GM12878 (cell line): ENCODE measurements at regions not wholly inside any gene's neighbourhood (a gene's known extent, or its start where the extent isn't known, plus 50 kb on each side); places are given as distances from the start of the nearest gene placed in this dataset.

Experiments
- ATAC-seq: fragments of 200-7000 bp; cut with Tn5 transposase; 3 replicates; pipeline ENCODE4 v1.9.1; 2020; ENCODE audit warnings: mild to moderate bottlenecking, moderate library complexity
- BruUV-seq: library from RNA; stranded (reverse); fragments of 400-500 nt; replicated peaks from 2 replicates; lab custom pipeline; 2021; lab: Mats Ljungman, UMichigan
- CTCF ChIA-PET: fragments of 300-600 bp; sonication (Branson Sonifier 250); formaldehyde crosslinking; extraction: SDS; loops from one replicate; lab custom pipeline; 2021; ENCODE audit warnings: inconsistent platforms; lab: Yijun Ruan, JAX
- POLR2A ChIA-PET: fragments of 350-600 bp; formaldehyde crosslinking; extraction: SDS; loops from one replicate; lab custom pipeline; 2021; ENCODE audit warnings: inconsistent platforms; lab: Charles Lee
- RAD21 ChIA-PET: fragments of 300-600 bp; sonication (Branson Sonifier 250); formaldehyde crosslinking; loops from one replicate; lab custom pipeline; 2023; ENCODE audit warnings: antibody characterized with exemption; ENCODE audit not compliant: unreplicated experiment; lab: Charles Lee
- SMC1A ChIA-PET: fragments of 300-600 bp; sonication (Branson Sonifier 250); formaldehyde crosslinking; loops from one replicate; lab custom pipeline; 2023; ENCODE audit not compliant: unreplicated experiment, uncharacterized antibody; lab: Charles Lee
- DNase-seq: peaks from one replicate; pipeline ENCODE4 v3.0.0-alpha.2; 2011; ENCODE audit warnings: low read depth, low spot score
- FAIRE-seq: peaks from 3 replicates; lab custom pipeline; 2011; peaks lifted over from hg19 to GRCh38; lab: Jason Lieb, UNC
- H2AFZ ChIP-seq: 2 replicates; pipeline ENCODE4 v1.6.0; 2011; ENCODE audit warnings: low read depth, low read length, control low read depth; ENCODE audit not compliant: control insufficient read depth
- H3K27ac ChIP-seq: 2 replicates; pipeline ENCODE4 v1.5.1; 2011; ENCODE audit warnings: control low read depth; ENCODE audit not compliant: control insufficient read depth, insufficient read depth
- H3K27me3 ChIP-seq, 2 experiments: replicated peaks in 1 of 2; 2 replicates each; pipeline versions ENCODE4 v1.6.0 to v1.6.1; 2011; ENCODE audit warnings: low read length in 1 of 2; ENCODE audit not compliant: control insufficient read depth in 2 of 2, insufficient read depth in 2 of 2
- H3K36me3 ChIP-seq, 2 experiments: 2 replicates each; pipeline ENCODE4 v1.5.1; 2011; ENCODE audit warnings: low read length in 1 of 2; ENCODE audit not compliant: control insufficient read depth in 2 of 2, insufficient read depth in 2 of 2
- H3K4me1 ChIP-seq: 2 replicates; pipeline ENCODE4 v1.6.1; 2011; ENCODE audit warnings: mild to moderate bottlenecking, low read length, moderate library complexity, mixed read lengths; ENCODE audit not compliant: control insufficient read depth, insufficient read depth
- H3K4me2 ChIP-seq: 2 replicates; pipeline ENCODE4 v1.6.0; 2011; ENCODE audit warnings: control low read depth; ENCODE audit not compliant: control insufficient read depth, insufficient read depth
- H3K4me3 ChIP-seq: fragments of 200-600 bp; sonication (generic); 2 replicates; pipeline ENCODE4 v1.5.1; 2016
- H3K79me2 ChIP-seq: 2 replicates; pipeline ENCODE4 v1.6.0; 2011; ENCODE audit warnings: low read length; ENCODE audit not compliant: control insufficient read depth, insufficient read depth
- H3K9ac ChIP-seq: 2 replicates; pipeline ENCODE4 v1.8.0; 2011; ENCODE audit warnings: low read length, control low read depth, mixed read lengths; ENCODE audit not compliant: control insufficient read depth, insufficient read depth
- H3K9me3 ChIP-seq: replicated peaks from 3 replicates; pipeline ENCODE4 v1.5.1; 2011; ENCODE audit warnings: mild to moderate bottlenecking, low read length; ENCODE audit not compliant: control insufficient read depth, insufficient read depth
- H4K20me1 ChIP-seq: 2 replicates; pipeline ENCODE4 v1.6.0; 2011; ENCODE audit not compliant: control insufficient read depth, insufficient read depth
- BCL11A ChIP-seq: IDR thresholded peaks from 2 replicates; pipeline ENCODE4 v1.6.1; 2011; ENCODE audit warnings: low read depth, low read length
- CREB1 ChIP-seq: IDR thresholded peaks from 2 replicates; pipeline ENCODE4 v1.6.1; 2012; ENCODE audit warnings: low read depth, mild to moderate bottlenecking, inconsistent platforms
- JUNB ChIP-seq: IDR thresholded peaks from 2 replicates; pipeline ENCODE4 v1.6.1; 2016; ENCODE audit warnings: antibody characterized with exemption, mild to moderate bottlenecking
- MEF2B ChIP-seq: fragments of 450-650 bp; IDR thresholded peaks from 2 replicates; pipeline ENCODE4 v1.6.1; 2018; ENCODE audit warnings: mild to moderate bottlenecking, moderate library complexity; ENCODE audit not compliant: partially characterized antibody, poor library complexity, severe bottlenecking
- PAX8 ChIP-seq: fragments of 450-650 bp; IDR thresholded peaks from 2 replicates; pipeline ENCODE4 v1.6.1; 2017; ENCODE audit warnings: mild to moderate bottlenecking, moderate library complexity
- PML ChIP-seq: IDR thresholded peaks from 2 replicates; pipeline ENCODE4 v1.6.1; 2012; ENCODE audit warnings: low read length, inconsistent platforms
- RUNX3 ChIP-seq: IDR thresholded peaks from 2 replicates; pipeline ENCODE4 v1.6.1; 2012; ENCODE audit warnings: low read length, inconsistent platforms
- SMAD1 ChIP-seq: fragments of 450-650 bp; IDR thresholded peaks from 2 replicates; pipeline ENCODE4 v1.6.1; 2018; ENCODE audit warnings: mild to moderate bottlenecking, low read depth; ENCODE audit not compliant: partially characterized antibody
- SMARCA5 ChIP-seq: fragments of 450-650 bp; IDR thresholded peaks from 2 replicates; pipeline ENCODE4 v1.6.1; 2017; ENCODE audit warnings: mild to moderate bottlenecking
- ZBTB4 ChIP-seq: fragments of 450-650 bp; formaldehyde crosslinking; IDR thresholded peaks from 2 replicates; pipeline ENCODE4 v1.4.0; 2022; ENCODE audit warnings: mild to moderate bottlenecking, moderate library complexity
- WGBS: methylation state at CpG from one replicate; pipeline ENCODE4 v1.1.6; 2016; ENCODE audit warnings: low lambda C conversion rate; ENCODE audit not compliant: insufficient replicate concordance, insufficient coverage; ENCODE audit errors: missing lambda C conversion rate; 5-methylcytosine and 5-hydroxymethylcytosine counted together
- in situ Hi-C: fragments of 300-500 bp; cut with MboI; formaldehyde crosslinking; loops from 9 replicates; pipeline ENCODE4 v1.14.3; 2018; ENCODE audit warnings: mixed read lengths
- intact Hi-C: fragments of 100-400 bp; cut with micrococcal nuclease; formaldehyde crosslinking; loops from one replicate; pipeline ENCODE4 v1.14.2; 2022; ENCODE audit not compliant: unreplicated experiment
- TF ChIP-seq, protein P1 (sequence below): fragments of 450-650 bp; IDR thresholded peaks from 2 replicates; pipeline ENCODE4 v1.6.1; 2016; ENCODE audit warnings: mild to moderate bottlenecking

- Histone ChIP-seq H3K9ac (no peak overlapping the region), H3K79me2 (no peaks in the 10 kb centered on the region), H3K9me3 (no peaks in the 10 kb centered on the region), H3K4me1 (no peaks in the 10 kb centered on the region), H3K27ac (no peak overlapping the region), H3K4me3 (no peak overlapping the region), H4K20me1 (no peaks in the 10 kb centered on the region), H3K27me3 (no peaks in the 10 kb centered on the region), H3K36me3 (no peaks in the 10 kb centered on the region), H3K4me2 (no peak overlapping the region), H2AFZ (no peak overlapping the region)
- DNase-seq (no peak), FAIRE-seq (no peak), ATAC-seq (no peak)
- BruUV-seq: no TSS peak
- ChIA-PET CTCF (interaction anchor here (0.6 kb wide), 2 partner anchors 14 to 272 kb away, joined by 3 read pairs; no protein-coding TSS in a partner anchor), POLR2A (no interaction called here), RAD21 (no interaction called here), SMC1A (no interaction called here)
- in situ Hi-C loops: no loop called here
- intact Hi-C loops: no loop called here
- TF ChIP-seq RUNX3: no peak
- no peak for TF ChIP-seq CREB1
- TF ChIP-seq ZBTB4 (CRISPR knock-in tag): no peak
- 100% methylated on average over 1 of the region's 1 CpG for WGBS
Observed at GRCh38 chr2:173673640-173674039, 291.5 kb downstream of the SP3 start.

- no peaks in the 10 kb centered on the region for H3K4me1 ChIP-seq
- no peak overlapping the region for H2AFZ ChIP-seq
- TF ChIP-seq SMARCA5 (no peak), BCL11A (no peak), PAX8 (no peak), SMAD1 (no peak), JUNB (no peak), MEF2B (no peak), PML (no peak)
- TF ChIP-seq, protein P1, sequence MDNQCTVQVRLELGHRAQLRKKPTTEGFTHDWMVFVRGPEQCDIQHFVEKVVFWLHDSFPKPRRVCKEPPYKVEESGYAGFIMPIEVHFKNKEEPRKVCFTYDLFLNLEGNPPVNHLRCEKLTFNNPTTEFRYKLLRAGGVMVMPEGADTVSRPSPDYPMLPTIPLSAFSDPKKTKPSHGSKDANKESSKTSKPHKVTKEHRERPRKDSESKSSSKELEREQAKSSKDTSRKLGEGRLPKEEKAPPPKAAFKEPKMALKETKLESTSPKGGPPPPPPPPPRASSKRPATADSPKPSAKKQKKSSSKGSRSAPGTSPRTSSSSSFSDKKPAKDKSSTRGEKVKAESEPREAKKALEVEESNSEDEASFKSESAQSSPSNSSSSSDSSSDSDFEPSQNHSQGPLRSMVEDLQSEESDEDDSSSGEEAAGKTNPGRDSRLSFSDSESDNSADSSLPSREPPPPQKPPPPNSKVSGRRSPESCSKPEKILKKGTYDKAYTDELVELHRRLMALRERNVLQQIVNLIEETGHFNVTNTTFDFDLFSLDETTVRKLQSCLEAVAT: no peak
- TF ChIP-seq, all 136 proteins: peak for 0
- no peaks in the 10 kb centered on the region for H3K79me2 ChIP-seq
- H4K20me1 ChIP-seq: no peaks in the 10 kb centered on the region
- no peaks in the 10 kb centered on the region for H3K27me3 ChIP-seq
- no peak overlapping the region for H3K4me2 ChIP-seq
- FAIRE-seq (no peak), DNase-seq (no peak), ATAC-seq (no peak)
- no peaks in the 10 kb centered on the region for H3K36me3 ChIP-seq
- 0% methylated on average over 1 of the region's 1 CpG for WGBS
- no peak overlapping the region for H3K27ac ChIP-seq
- H3K9me3 ChIP-seq: no peaks in the 10 kb centered on the region
- RAD21 ChIA-PET: no interaction called here
- H3K9ac ChIP-seq: no peak overlapping the region
- CTCF ChIA-PET: no interaction called here
- no TSS peak for BruUV-seq
- SMC1A ChIA-PET: no interaction called here
- POLR2A ChIA-PET: no interaction called here
- no peak overlapping the region for H3K4me3 ChIP-seq
- intact Hi-C loops: no loop called here
- in situ Hi-C loops: no loop called here
Observed at GRCh38 chr2:173676647-173677046, 288.5 kb downstream of the SP3 start.
